ENCODE measurements at regions not wholly inside any gene's neighbourhood (a gene's known extent, or its start where the extent isn't known, plus 50 kb on each side); places are given as distances from the start of the nearest gene placed in this dataset.

GRCh38 chr3:151625586-151625985 lies 108.1 kb upstream of the AADACL2 start:
- FAIRE-seq (no peak), DNase-seq (ENCODE audit: low read depth) (no peak)
- Histone ChIP-seq H3K4me3 (ENCODE audit: low read depth, low read length) (no peak overlapping the region), H3K36me3 (ENCODE audit: control insufficient read depth, insufficient read depth, low read length) (no peaks in the 10 kb centered on the region), H3K27me3 (ENCODE audit: control insufficient read depth, insufficient read depth, low read length) (no peaks in the 10 kb centered on the region)
- no peak for TF ChIP-seq CTCF (IDR thresholded peaks at IDR 0.05; ENCODE audit: insufficient read depth, low read length, severe bottlenecking)

GRCh38 chr3:151625086-151625485 lies 108.6 kb upstream of the AADACL2 start:
- no peak overlapping the region for H3K4me3 ChIP-seq (ENCODE audit: low read depth, low read length)
- no peak for TF ChIP-seq CTCF (IDR thresholded peaks at IDR 0.05; ENCODE audit: insufficient read depth, low read length, severe bottlenecking)
- DNase-seq (ENCODE audit: low read depth) (no peak), FAIRE-seq (no peak)
- H3K36me3 ChIP-seq (ENCODE audit: control insufficient read depth, insufficient read depth, low read length), result no peaks in the 10 kb centered on the region
- H3K27me3 ChIP-seq (ENCODE audit: control insufficient read depth, insufficient read depth, low read length), result no peaks in the 10 kb centered on the region

- no peak for FAIRE-seq
- no peak for DNase-seq (ENCODE audit: low read depth)
- Histone ChIP-seq H3K36me3 (ENCODE audit: control insufficient read depth, insufficient read depth, low read length) (no peaks in the 10 kb centered on the region), H3K27me3 (ENCODE audit: control insufficient read depth, insufficient read depth, low read length) (no peaks in the 10 kb centered on the region), H3K4me3 (ENCODE audit: low read depth, low read length) (no peak overlapping the region)
- TF ChIP-seq CTCF (IDR thresholded peaks at IDR 0.05; ENCODE audit: insufficient read depth, low read length, severe bottlenecking), result no peak
Observed at GRCh38 chr3:151620071-151620470, 113.7 kb upstream of the AADACL2 start.

GRCh38 chr3:151615464-151615863 lies 118.3 kb upstream of the AADACL2 start:
- FAIRE-seq, result no peak
- DNase-seq (ENCODE audit: low read depth), result no peak
- Histone ChIP-seq H3K27me3 (ENCODE audit: control insufficient read depth, insufficient read depth, low read length) (no peaks in the 10 kb centered on the region), H3K4me3 (ENCODE audit: low read depth, low read length) (no peak overlapping the region), H3K36me3 (ENCODE audit: control insufficient read depth, insufficient read depth, low read length) (no peaks in the 10 kb centered on the region)
- no peak for TF ChIP-seq CTCF (IDR thresholded peaks at IDR 0.05; ENCODE audit: insufficient read depth, low read length, severe bottlenecking)

- DNase-seq (ENCODE audit: low read depth), result no peak
- H3K36me3 ChIP-seq (ENCODE audit: control insufficient read depth, insufficient read depth, low read length), result no peaks in the 10 kb centered on the region
- H3K27me3 ChIP-seq (ENCODE audit: control insufficient read depth, insufficient read depth, low read length), result no peaks in the 10 kb centered on the region
- FAIRE-seq, result no peak
- no peak overlapping the region for H3K4me3 ChIP-seq (ENCODE audit: low read depth, low read length)
- TF ChIP-seq CTCF (IDR thresholded peaks at IDR 0.05; ENCODE audit: insufficient read depth, low read length, severe bottlenecking), result no peak
Observed at GRCh38 chr3:151612115-151612514, 121.6 kb upstream of the AADACL2 start.

- FAIRE-seq, result no peak
Observed at GRCh38 chr3:151611419-151611818, 122.3 kb upstream of the AADACL2 start.

More at GRCh38 chr3:151611419-151611818, 122.3 kb upstream of the AADACL2 start:
- TF ChIP-seq CTCF (IDR thresholded peaks at IDR 0.05; ENCODE audit: insufficient read depth, low read length, severe bottlenecking), result no peak
- H3K36me3 ChIP-seq (ENCODE audit: control insufficient read depth, insufficient read depth, low read length), result no peaks in the 10 kb centered on the region
- no peak overlapping the region for H3K4me3 ChIP-seq (ENCODE audit: low read depth, low read length)
- DNase-seq (ENCODE audit: low read depth), result no peak
- no peaks in the 10 kb centered on the region for H3K27me3 ChIP-seq (ENCODE audit: control insufficient read depth, insufficient read depth, low read length)
